K562 (cell line): ENCODE measurements at regions not wholly inside any gene's neighbourhood (a gene's known extent, or its start where the extent isn't known, plus 50 kb on each side); places are given as distances from the start of the nearest gene placed in this dataset.

Source experiments
- ATAC-seq: fragments of 200-7000 bp; cut with Tn5 transposase; 3 replicates; pipeline ENCODE4 v1.9.1; 2020; ENCODE audit warnings: moderate library complexity
- BruUV-seq: library from RNA; stranded (reverse); fragments of 400-500 nt; replicated peaks from 2 replicates; lab custom pipeline; 2021; lab: Mats Ljungman, UMichigan
- CTCF ChIA-PET: fragments of 300-600 bp; formaldehyde crosslinking; extraction: SDS; loops from one replicate; lab custom pipeline; 2021; ENCODE audit warnings: low intra/inter-chr PET ratio; lab: Yijun Ruan, JAX
- POLR2A ChIA-PET: fragments of 300-600, 350-650 bp; sonication (Branson Sonifier 250); formaldehyde crosslinking; extraction: SDS; loops from one replicate; lab custom pipeline; 2021; ENCODE audit warnings: antibody characterized with exemption, inconsistent platforms; lab: Yijun Ruan, JAX
- DNase-seq, 4 experiments: peaks; one replicate each; pipeline versions ENCODE4 v3.0.0 to v3.0.0-alpha.2; 2011 to 2018; ENCODE audit warnings: low spot score in 3 of 4, mixed read lengths in 3 of 4; ENCODE audit errors: extremely low read depth in 1 of 4
- FAIRE-seq: peaks from 2 replicates; lab custom pipeline; 2011; peaks lifted over from hg19 to GRCh38; lab: Jason Lieb, UNC
- H2AFZ ChIP-seq: 2 replicates; pipeline ENCODE4 v1.6.0; 2011; ENCODE audit warnings: low read depth, low read length, control low read depth, inconsistent platforms
- H3K27ac ChIP-seq: fragments of 200-600 bp; 3 replicates; pipeline ENCODE4 v1.8.0; 2011; ENCODE audit warnings: low read depth, mild to moderate bottlenecking, control low read depth, inconsistent platforms, low read length, moderate library complexity, mixed read lengths; ENCODE audit errors: extremely low read depth
- H3K27me3 ChIP-seq, 2 experiments: fragments of 300-600 bp in 1 of 2; 2 replicates in 1 of 2; 3 replicates in 1 of 2; pipeline versions ENCODE4 v1.6.0 to v1.8.0; 2011; ENCODE audit warnings: inconsistent platforms in 2 of 2, low read length in 2 of 2, mild to moderate bottlenecking in 1 of 2, mixed read lengths in 1 of 2, moderate library complexity in 1 of 2; ENCODE audit not compliant: control insufficient read depth in 2 of 2, insufficient read depth in 2 of 2
- H3K36me3 ChIP-seq: fragments of 300-600 bp; 3 replicates; pipeline ENCODE4 v1.8.0; 2011; ENCODE audit warnings: mild to moderate bottlenecking, low read length, inconsistent platforms; ENCODE audit not compliant: control insufficient read depth, insufficient read depth
- H3K4me1 ChIP-seq, 2 experiments: fragments of 200-600 bp in 1 of 2; replicated peaks in 1 of 2; 2 replicates in 1 of 2; 3 replicates in 1 of 2; pipeline versions ENCODE4 v1.5.1 to v1.8.0; 2011; ENCODE audit warnings: inconsistent platforms in 2 of 2, low read length in 2 of 2, mild to moderate bottlenecking in 1 of 2, mixed read lengths in 1 of 2, moderate library complexity in 1 of 2; ENCODE audit not compliant: control insufficient read depth in 2 of 2, insufficient read depth in 2 of 2
- H3K4me2 ChIP-seq: 2 replicates; pipeline ENCODE4 v1.6.1; 2011; ENCODE audit warnings: low read length, control low read depth, inconsistent platforms, mixed read lengths; ENCODE audit not compliant: insufficient read depth
- H3K4me3 ChIP-seq: fragments of 200-600 bp; sonication (generic), shearing (Covaris generic); 2 replicates; pipeline ENCODE4 v1.5.1; 2016; ENCODE audit warnings: control low read depth, inconsistent platforms
- H3K79me2 ChIP-seq: fragments of 200-600 bp; 3 replicates; pipeline ENCODE4 v1.8.0; 2011; ENCODE audit warnings: low read length, inconsistent platforms; ENCODE audit not compliant: control insufficient read depth, insufficient read depth
- H3K9ac ChIP-seq, 2 experiments: 2 replicates each; pipeline versions ENCODE4 v1.6.0 to v1.6.1; 2011; ENCODE audit warnings: low read depth in 2 of 2, low read length in 2 of 2, control low read depth in 1 of 2, inconsistent platforms in 1 of 2, mild to moderate bottlenecking in 1 of 2, mixed read lengths in 1 of 2; ENCODE audit not compliant: insufficient read depth in 1 of 2
- H3K9me1 ChIP-seq: one replicate; pipeline ENCODE4 v1.6.0; 2011; ENCODE audit warnings: inconsistent platforms, mild to moderate bottlenecking, low read length, moderate library complexity; ENCODE audit not compliant: control insufficient read depth, insufficient read depth
- H3K9me3 ChIP-seq: replicated peaks from 2 replicates; pipeline ENCODE4 v1.5.1; 2011; ENCODE audit warnings: low read depth, low read length, inconsistent platforms; ENCODE audit not compliant: control insufficient read depth, insufficient read depth
- H4K20me1 ChIP-seq: replicated peaks from 2 replicates; pipeline ENCODE4 v1.6.1; 2011; ENCODE audit warnings: low read length, inconsistent platforms, mixed read lengths; ENCODE audit not compliant: control insufficient read depth, insufficient read depth
- RAD21 ChIP-seq, 2 experiments: fragments of 250-450 bp in 1 of 2; fragments of 450-650 bp in 1 of 2; sonication (Bioruptor Pico) in 1 of 2; formaldehyde crosslinking in 1 of 2; IDR thresholded peaks in 1 of 2; conservative IDR thresholded peaks in 1 of 2; 2 replicates each; pipeline versions ENCODE4 v1.4.0 to v1.8.0; 2020 to 2022; ENCODE audit warnings: mild to moderate bottlenecking in 2 of 2, moderate library complexity in 1 of 2
- RUNX1 ChIP-seq: sonication (generic); IDR thresholded peaks from 2 replicates; pipeline ENCODE4 v1.6.1; 2016; ENCODE audit warnings: antibody characterized with exemption, low read depth
- in situ Hi-C: fragments of 300-500 bp; cut with MboI; formaldehyde crosslinking; loops from 4 replicates; pipeline ENCODE4 v1.15.0; 2018; ENCODE audit warnings: inconsistent platforms, mixed read lengths
- intact Hi-C: fragments of 100-400 bp; cut with micrococcal nuclease; formaldehyde crosslinking; loops from 2 replicates; pipeline ENCODE4 v1.14.2; 2022
- TF ChIP-seq, protein P1 (sequence below), 2 experiments: IDR thresholded peaks; 2 replicates each; pipeline ENCODE4 v1.6.1; 2011; ENCODE audit warnings: borderline replicate concordance in 1 of 2, control low read depth in 1 of 2, low read depth in 1 of 2, low read length in 1 of 2, mild to moderate bottlenecking in 1 of 2, mixed read lengths in 1 of 2, moderate library complexity in 1 of 2; ENCODE audit not compliant: insufficient read depth in 1 of 2, insufficient read length in 1 of 2, poor library complexity in 1 of 2, severe bottlenecking in 1 of 2; ENCODE audit errors: extremely low read depth in 1 of 2
- TF ChIP-seq, protein P2 (sequence below): sonication (generic); formaldehyde crosslinking; IDR thresholded peaks from 2 replicates; pipeline ENCODE4 v1.8.1; 2022; ENCODE audit warnings: missing genetic modification reagents
- TF ChIP-seq, protein P3 (sequence below): fragments of 450-650 bp; IDR thresholded peaks from 2 replicates; pipeline ENCODE4 v1.6.1; 2018; ENCODE audit not compliant: partially characterized antibody

DNA sequence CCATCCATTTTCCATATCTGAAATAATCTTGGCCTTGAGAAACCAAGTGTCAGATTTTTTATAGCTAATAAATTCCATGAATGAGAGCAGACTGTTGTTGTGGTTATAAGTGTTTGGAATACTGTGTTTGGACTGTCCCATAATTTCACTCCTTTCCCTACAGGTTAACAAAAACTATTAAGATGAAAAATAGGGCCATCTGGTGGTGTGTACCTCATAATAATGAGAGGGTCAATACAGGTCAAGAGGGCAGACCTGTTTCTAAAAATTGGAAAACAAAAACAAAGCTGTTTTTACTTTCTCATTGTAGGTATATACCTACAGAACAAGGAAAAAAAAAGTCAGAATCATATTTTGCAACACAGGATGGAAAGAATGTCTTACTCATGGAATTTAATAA is 553.8 kb upstream of the SGO1 start:
- DNase-seq (peak in 1 of 4 experiments; percentile 5), FAIRE-seq (peak; percentile 6), ATAC-seq (no peak)
- Histone ChIP-seq H3K79me2 (no peaks in the 10 kb centered on the region), H3K36me3 (no peaks in the 10 kb centered on the region), H3K4me3 (no peak overlapping the region), H3K27ac (no peak overlapping the region), H3K9ac (no peak overlapping the region), H4K20me1 (no peaks in the 10 kb centered on the region), H3K9me1 (no peaks in the 10 kb centered on the region), H3K4me2 (no peak overlapping the region), H2AFZ (no peak overlapping the region), H3K27me3 (no peaks in the 10 kb centered on the region), H3K9me3 (no peaks in the 10 kb centered on the region), H3K4me1 (no peaks in the 10 kb centered on the region)
- CTCF ChIA-PET, result no interaction called here
- no TSS peak for BruUV-seq
- POLR2A ChIA-PET, result no interaction called here
- TF ChIP-seq, protein P1, sequence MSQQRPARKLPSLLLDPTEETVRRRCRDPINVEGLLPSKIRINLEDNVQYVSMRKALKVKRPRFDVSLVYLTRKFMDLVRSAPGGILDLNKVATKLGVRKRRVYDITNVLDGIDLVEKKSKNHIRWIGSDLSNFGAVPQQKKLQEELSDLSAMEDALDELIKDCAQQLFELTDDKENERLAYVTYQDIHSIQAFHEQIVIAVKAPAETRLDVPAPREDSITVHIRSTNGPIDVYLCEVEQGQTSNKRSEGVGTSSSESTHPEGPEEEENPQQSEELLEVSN (IDR thresholded peaks at IDR 0.05; ENCODE audit: borderline replicate concordance in 1 of 2, extremely low read depth in 1 of 2, insufficient read depth in 1 of 2, insufficient read length in 1 of 2, low read depth in 1 of 2, low read length in 1 of 2, poor library complexity in 1 of 2, severe bottlenecking in 1 of 2), result no peak
- TF ChIP-seq RUNX1 (no peak), RAD21 (CRISPR knock-in tag; conservative IDR thresholded peaks at IDR 0.05 in 1 of 2, IDR thresholded peaks at IDR 0.05 in 1 of 2) (peak in 1 of 2 experiments; percentile 36; a peak in 1 of 4 replicates)
- TF ChIP-seq, protein P2, sequence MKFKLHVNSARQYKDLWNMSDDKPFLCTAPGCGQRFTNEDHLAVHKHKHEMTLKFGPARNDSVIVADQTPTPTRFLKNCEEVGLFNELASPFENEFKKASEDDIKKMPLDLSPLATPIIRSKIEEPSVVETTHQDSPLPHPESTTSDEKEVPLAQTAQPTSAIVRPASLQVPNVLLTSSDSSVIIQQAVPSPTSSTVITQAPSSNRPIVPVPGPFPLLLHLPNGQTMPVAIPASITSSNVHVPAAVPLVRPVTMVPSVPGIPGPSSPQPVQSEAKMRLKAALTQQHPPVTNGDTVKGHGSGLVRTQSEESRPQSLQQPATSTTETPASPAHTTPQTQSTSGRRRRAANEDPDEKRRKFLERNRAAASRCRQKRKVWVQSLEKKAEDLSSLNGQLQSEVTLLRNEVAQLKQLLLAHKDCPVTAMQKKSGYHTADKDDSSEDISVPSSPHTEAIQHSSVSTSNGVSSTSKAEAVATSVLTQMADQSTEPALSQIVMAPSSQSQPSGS (CRISPR knock-in tag), result no peak
- TF ChIP-seq, protein P3, sequence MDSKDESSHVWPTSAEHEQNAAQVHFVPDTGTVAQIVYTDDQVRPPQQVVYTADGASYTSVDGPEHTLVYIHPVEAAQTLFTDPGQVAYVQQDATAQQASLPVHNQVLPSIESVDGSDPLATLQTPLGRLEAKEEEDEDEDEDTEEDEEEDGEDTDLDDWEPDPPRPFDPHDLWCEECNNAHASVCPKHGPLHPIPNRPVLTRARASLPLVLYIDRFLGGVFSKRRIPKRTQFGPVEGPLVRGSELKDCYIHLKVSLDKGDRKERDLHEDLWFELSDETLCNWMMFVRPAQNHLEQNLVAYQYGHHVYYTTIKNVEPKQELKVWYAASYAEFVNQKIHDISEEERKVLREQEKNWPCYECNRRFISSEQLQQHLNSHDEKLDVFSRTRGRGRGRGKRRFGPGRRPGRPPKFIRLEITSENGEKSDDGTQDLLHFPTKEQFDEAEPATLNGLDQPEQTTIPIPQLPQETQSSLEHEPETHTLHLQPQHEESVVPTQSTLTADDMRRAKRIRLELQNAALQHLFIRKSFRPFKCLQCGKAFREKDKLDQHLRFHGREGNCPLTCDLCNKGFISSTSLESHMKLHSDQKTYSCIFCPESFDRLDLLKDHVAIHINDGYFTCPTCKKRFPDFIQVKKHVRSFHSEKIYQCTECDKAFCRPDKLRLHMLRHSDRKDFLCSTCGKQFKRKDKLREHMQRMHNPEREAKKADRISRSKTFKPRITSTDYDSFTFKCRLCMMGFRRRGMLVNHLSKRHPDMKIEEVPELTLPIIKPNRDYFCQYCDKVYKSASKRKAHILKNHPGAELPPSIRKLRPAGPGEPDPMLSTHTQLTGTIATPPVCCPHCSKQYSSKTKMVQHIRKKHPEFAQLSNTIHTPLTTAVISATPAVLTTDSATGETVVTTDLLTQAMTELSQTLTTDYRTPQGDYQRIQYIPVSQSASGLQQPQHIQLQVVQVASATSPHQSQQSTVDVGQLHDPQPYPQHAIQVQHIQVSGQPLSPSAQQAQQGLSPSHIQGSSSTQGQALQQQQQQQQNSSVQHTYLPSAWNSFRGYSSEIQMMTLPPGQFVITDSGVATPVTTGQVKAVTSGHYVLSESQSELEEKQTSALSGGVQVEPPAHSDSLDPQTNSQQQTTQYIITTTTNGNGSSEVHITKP, result no peak
- intact Hi-C loops (loop anchor here (5.0 to 10.0 kb wide), 2 partner anchors 167 to 395 kb away; no protein-coding TSS in a partner anchor), in situ Hi-C loops (no loop called here)
